ENCODE measurements at regions not wholly inside any gene's neighbourhood (a gene's known extent, or its start where the extent isn't known, plus 50 kb on each side); places are given as distances from the start of the nearest gene placed in this dataset.

DNA sequence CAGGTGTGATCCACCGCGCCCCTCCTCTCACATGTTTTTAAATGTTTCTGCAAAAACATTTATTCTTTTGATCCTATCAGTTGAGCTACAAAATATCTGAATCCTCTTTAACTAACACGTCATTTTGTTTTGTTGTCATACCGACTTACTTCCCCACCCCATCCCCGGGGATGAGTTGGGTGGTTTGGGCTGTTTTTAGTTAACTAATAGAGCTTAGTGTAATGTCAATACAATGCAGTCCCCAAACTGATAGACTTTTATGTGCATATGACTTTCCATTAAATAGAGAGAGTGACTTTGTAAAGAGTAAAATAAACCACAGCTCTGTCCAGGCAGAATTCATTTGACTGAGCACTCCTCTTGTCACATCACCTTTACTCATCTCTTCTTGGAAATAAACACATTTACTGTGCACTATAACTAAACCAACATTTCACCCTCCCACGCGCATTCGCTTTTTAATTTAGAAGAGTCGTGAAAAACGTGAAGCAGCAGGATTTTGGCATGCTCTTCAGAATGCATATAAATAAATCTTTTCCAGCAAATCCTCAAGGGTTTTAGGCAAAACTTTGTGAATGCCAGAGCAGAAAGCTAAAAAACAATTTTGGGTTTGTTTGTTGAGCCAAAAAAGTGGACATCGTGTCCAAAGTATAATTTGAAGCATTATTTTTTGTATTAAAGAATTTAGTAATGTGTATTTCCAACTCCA, 187.4 kb upstream of the MGMT start:
- no peak for DNase-seq (ENCODE audit: low spot score)

DNA sequence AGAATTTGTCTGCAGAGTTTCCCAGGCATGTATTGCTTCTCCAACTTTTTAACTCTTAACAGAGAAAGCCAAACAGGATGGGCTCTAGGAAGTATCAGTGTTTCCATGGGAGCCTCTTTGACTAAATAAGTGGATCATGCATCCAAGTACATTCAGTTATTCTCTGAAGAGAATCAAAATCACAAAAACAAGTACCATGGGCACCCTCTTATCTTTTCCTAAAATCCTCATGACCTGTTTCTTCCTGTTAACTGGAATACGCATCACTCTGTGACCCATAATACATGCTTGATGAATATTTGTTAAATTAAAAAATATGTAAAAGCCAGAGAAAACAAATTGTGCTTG, 186.9 kb upstream of the MGMT start:
- DNase-seq (ENCODE audit: low spot score): no peak

DNA sequence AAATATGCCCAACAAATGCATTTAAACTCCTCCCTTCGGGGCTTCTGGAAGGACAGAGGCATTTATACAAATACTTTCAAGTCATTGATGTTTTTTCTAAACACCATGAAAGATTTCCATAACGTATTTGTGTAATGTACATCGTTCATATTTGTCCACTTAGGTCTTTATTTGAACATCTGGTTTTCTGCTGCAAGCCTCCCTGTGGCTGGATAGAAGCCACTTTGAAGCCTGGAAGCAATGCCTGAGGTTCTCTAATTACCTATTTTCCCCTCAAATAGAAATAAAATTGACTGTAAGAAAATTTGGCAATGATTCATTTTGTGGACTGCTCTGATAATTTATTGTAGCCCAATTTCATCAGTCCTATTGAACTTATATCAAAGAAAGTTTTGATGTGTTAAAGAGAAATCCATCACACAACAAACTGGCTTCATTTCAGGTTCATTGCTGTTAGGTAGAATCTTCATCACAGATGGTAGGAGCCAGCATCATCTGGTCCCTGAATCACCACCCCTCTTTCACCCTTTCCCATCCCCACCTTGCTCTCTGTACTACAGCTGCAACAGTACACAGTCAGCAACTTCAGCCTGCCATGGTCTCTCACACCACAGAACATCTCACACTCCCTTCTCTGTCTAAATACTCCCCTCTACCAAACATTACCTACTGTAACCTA, 186.0 kb upstream of the MGMT start:
- no peak for DNase-seq (ENCODE audit: low spot score)

DNA sequence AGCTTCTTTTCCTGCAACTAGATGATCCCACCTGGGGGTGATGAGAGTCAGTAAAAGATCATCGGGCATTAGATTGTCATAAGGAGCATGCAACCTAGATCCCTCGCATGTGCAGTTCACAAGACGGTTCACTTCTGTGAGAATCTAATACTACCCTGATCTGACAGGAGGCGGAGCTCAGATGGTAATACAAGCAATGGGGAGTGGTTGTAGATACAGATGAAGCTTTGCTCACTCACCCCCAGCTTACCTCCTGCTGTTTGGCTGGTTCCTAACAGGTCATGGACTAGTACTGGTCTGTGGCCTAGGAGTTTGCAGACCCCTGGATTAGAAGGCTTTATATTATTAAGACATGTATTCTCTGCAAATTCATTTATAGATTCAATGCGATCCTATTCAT, 181.6 kb upstream of the MGMT start:
- DNase-seq (ENCODE audit: low spot score): no peak

DNA sequence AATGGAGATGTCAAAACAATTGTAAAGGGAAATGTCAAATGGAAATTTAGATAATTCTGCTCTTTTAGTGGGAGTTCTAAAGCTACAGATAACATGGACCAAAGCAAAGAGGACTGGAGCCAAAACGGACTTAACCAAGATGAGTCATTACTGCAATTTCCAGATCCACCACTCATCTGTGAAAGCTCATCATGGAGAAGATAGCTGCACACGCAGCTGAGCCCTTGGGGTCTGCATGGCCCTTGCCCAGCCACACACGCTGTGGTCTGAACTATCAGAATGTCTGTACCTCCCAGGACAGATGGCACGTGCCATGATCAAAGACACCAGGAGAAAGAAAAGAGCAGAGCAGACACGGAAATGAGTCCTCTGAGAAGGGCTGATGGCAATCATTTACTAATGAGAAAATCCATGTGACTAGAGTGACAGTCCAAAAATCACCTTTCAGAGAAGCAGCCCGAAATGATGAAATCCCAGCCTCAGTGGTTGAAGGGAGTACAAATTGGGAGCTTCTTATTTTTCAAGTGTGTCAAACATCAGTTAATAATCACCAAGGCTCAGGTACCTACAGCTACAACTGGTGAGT, 177.9 kb upstream of the MGMT start:
- DNase-seq (ENCODE audit: low spot score): no peak

DNA sequence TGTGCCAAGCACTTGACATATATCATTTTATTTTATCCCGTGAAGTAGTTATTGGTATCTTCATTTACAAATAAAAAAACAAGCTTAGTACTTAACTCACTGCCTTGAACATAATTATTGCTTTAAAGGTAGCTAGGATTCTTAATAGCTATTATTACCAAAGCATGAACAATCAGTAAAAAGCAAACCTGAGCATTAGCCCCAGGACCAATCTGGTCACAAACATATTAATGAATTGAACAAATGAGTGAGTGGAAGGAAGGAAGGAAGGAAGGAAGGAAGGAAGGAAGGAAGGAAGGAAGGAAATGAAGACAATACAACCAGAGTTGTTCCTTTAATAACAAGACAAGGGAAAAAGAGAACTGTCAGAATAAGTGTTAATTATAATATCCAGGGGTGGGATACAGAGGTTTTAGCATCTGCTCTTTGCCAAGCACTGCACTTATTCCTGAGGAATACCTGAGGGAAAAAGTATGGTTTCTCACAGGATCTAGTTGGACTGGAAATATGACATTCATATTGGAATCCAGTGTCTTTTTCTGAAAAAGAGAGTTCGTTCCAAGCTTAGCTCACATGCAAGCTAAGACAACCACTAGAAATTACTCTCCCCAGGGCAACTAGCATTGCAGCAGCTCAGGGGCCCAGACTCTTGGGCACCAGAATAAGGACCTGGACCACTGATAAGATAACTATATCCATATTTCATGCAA, 172.9 kb upstream of the MGMT start:
- DNase-seq (ENCODE audit: low spot score): no peak

DNA sequence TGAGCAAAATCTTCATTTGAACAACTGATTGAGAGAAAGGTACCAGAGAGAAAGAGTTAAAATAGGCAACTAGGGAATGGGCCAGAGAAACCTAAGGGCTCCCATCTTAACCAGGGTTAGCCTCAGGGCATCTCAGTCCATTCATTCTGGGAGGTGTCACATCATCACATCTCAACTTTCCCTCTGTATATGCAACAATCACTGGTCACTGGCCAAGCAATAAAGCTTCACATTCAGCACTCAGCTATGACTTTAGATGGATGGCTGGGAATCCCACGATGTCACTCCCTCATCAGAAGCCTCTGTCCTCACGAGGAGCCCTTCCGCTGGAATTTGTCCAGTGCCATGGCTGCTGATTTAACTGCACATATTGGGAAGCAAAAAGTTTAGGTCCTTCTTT, 172.1 kb upstream of the MGMT start:
- DNase-seq (ENCODE audit: low spot score): no peak

DNA sequence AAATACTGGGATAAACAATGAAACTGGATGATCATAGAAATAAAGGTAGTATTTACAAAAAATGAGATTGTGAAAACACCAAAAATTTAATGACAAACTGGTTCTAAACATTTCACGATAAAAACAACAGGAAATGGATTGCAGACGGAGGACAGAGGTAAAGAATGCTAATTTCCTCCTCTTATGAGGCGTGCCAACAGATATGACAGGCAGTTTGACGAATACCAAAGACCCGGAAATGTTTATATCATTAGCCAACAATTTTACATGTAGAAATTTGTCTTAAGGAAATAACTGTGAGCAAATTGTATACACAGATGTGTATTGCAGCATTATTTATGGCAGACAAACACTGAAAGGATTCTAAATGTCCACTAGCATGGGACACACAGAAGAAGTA, 162.0 kb upstream of the MGMT start:
- DNase-seq (ENCODE audit: low spot score): no peak

DNA sequence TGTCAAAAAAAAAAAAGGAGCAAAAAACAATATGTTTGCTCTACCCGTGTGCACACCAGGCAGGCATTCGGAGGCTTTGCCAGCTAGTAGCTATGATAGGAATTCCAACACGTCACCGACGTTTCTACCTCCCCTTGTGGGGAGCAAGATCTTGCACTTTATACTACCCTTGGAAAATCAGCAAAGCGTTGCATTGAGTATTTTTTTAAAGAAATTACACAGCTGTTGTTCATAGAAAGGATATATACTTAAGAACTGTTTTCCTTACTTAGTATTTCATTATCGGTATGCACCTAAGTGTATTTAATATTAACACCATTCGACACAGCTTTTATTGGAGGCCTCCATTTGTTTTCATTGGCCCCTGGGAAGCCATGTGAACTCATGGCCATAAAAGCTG, 159.9 kb upstream of the MGMT start:
- no peak for DNase-seq (ENCODE audit: low spot score)

DNA sequence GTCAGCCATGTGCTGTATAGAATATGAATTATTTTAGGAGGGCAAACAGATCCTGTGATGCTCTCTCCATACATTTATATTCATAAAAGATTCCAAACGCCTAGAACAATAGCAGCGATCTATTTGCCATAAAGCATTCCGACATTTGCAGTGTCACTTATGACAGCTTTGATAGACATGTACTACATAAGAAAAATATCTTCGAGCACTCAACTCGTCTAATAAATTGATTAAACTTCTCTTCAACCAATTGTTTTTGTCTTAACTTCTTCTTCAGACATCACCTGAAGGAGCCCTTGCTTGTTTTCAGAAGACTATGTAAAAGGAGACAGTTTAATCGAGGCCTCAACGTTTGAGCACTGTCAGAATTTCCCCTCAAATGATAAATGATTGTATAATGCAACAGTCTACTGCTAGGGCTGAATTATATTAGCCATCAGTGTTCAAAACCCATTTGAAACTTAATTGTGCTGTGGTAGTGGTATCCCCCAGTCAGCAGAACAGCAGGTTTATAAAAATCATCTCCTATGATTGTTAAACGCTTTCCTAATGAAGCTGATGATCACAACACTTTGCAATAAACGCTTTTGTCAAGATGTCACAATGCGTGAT, 158.0 kb upstream of the MGMT start:
- DNase-seq (ENCODE audit: low spot score): no peak

DNA sequence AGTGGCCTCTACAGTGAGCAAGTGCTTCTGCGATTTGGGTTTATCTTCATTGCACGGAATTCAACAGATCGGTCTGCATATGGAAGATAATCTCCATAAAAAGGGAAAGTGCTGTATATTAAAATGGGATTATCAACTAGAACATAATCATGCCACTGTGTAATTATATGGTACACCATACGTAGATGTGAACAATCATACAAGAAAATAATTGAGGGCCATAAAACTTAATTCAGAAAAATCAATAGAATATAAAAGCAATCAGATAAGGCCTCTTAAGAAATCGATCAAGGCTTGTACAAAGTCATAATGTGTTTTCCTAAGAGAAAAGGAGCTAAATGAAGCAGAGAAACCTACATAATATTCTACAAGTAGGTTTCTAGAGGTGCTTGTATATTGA, 157.5 kb upstream of the MGMT start:
- no peak for DNase-seq (ENCODE audit: low spot score)

DNA sequence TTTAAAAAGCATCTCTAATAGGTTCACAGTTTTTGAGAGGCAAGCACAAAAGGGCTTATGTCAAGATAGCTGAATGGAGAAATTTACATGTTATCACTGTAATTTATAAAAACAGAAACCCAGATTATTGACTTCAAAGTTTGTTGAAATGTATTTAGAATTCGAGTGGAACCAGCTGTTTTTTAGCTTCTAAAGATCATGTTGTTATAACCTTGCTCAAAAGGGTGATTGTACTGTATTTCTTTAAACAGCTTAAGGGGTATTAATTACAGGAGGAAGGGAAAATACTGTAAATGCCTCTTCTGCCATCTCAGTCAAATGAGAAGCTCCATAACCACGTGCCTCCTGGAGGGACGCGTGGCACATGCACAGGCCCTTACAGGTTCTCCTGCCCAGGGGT, 156.2 kb upstream of the MGMT start:
- DNase-seq (ENCODE audit: low spot score): no peak

DNA sequence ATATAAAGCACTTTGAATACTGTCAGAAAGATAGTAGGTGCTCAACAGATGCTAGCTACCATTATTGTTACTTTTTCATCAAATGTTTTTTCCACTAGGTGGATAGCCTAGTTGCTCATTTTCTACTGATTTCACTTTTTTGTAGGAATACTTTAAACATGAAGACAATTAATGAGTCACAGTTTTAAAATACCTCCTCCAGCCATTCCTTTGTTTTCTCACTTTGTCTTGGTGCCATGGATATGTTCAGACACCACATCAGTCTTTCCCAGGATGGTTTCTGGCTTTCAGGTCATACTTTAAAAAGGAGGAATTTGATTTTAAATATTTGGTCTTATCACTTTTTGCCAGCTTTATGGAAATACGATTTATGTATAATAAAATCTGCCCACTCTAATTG, 147.1 kb upstream of the MGMT start:
- DNase-seq (ENCODE audit: low spot score): no peak

DNA sequence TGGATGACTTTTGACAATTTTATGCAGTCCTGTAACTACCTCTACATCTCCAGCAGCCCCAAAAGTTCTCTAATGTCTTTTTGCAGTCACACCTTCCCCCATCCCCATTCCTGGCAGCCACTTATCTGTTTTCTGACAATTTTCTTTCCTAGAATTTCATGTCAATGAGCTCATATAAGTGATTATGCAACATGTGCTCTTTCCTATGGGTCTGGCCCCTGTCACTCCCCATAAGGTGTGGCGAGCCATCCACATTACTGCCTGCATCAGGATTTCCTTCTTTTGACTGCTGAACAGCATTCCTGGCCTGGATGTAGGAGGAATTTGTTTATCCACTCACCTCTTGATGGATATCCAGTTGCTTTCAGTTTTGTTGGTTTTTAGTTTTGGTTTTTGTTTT, 146.7 kb upstream of the MGMT start:
- DNase-seq (ENCODE audit: low spot score): no peak

DNA sequence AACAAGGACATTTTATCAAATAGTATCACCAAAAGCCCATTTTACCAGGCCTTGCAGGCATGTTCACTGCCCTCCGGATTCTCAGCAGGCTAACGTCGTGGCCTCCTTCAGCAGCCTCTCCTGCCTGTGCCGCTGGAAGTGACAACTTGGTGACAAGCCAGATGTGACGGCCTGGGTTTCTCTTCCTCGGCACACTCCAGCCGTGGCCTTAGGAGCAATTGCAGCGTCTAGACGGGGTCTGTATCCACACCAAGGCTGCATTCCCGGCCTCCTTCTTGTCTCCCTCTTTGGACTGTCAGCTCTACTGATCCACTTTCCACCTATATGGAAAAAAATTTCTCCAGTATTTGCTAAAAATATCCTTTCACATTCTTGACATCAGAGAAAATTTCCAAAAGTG, 145.3 kb upstream of the MGMT start:
- no peak for DNase-seq (ENCODE audit: low spot score)

DNA sequence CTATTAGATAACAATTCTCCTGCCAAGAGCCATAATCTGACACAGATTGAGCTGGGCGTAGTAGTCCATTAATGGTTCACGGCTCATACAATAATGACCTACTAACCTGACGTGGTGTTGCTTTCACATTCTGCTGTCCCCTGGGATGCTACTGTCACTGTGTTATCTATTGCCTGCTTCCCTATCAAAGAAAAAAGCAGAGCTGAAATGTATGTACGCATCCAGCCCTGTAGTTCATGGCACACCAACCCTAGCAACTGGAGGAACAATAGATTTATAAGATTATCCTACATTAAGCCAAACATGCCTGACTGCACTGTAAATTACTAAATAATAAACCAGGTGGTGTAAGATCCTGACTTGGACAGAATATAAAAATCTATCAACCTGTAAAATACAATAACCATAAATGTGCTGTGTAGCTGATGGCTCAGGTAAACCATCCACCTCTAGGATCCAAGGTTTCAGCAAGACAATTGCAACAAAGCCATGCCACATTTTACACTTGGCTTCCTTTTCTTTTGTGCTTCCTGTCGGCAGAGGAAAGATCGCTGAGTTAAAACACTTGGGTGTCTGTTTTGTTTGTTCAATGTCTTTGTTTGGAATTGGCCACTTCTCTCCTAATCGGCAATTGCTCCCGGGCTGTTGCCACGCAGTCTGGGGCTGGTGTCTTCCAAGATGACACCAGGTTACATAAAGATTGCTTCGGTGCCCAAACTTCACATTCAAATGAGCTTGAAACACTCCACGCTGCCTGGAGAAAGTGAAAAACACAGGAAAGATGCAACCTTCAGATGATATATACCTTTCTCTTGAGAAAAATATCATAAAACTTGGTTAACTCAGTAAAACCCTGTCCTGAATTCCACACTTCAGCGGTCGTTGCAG, 143.9 kb upstream of the MGMT start:
- DNase-seq (ENCODE audit: low spot score): no peak

DNA sequence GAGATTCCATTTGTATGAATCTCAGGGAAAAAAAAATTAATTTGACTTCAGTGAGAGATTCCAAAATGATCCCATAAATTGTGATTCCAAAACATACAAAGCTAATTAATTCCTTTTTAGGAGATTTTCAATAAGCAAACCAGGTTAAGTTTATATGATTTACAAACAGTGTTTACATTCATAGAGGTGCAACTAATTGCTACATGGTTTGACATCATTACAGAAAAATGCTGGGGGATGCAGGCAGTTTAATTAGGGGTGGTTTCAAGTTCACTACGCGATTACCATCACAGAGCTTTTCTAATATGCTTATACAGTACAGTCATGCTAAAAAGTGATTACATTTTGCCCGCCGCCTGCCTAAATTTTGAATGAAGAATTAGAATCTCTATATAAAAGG, 143.2 kb upstream of the MGMT start:
- DNase-seq (ENCODE audit: low spot score): no peak

DNA sequence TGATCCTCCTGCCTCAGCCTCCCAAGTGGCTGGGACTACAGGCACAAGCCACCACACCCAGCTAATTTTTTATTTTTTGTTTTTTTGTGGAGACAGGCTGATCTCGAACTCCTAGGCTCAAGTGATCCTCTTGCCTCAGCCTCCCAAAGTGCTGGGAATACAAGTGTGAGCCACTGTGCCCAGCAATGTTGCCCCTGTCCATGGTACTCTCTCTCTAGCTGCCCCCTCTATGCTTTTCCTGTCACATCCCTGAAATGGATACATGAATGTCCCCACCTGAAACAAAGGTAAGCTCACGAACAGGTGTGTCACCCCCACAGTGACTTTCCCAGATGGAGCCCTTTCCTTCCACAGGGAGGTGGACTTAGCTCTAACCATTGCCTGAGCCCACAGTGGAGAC, 141.1 kb upstream of the MGMT start:
- DNase-seq (ENCODE audit: low spot score): no peak

DNA sequence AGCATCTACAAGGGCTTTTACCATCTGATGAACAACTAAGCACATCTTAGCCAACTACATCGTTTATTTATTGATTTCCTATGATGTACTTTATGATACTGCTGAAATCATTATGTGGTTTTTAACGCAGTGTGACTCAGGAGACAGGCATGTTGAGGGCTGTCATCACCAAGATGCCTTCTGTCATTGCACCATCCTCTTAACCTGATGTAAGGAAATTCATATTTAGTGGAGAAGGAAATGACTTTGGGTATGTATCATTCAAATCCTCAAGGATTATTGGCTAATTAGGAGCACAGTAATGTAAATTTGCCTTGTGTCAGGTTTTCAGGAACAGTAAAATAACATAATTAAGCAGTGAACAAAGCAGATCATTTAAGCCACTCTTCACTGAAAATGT, 138.5 kb upstream of the MGMT start:
- no peak for DNase-seq (ENCODE audit: low spot score)

DNA sequence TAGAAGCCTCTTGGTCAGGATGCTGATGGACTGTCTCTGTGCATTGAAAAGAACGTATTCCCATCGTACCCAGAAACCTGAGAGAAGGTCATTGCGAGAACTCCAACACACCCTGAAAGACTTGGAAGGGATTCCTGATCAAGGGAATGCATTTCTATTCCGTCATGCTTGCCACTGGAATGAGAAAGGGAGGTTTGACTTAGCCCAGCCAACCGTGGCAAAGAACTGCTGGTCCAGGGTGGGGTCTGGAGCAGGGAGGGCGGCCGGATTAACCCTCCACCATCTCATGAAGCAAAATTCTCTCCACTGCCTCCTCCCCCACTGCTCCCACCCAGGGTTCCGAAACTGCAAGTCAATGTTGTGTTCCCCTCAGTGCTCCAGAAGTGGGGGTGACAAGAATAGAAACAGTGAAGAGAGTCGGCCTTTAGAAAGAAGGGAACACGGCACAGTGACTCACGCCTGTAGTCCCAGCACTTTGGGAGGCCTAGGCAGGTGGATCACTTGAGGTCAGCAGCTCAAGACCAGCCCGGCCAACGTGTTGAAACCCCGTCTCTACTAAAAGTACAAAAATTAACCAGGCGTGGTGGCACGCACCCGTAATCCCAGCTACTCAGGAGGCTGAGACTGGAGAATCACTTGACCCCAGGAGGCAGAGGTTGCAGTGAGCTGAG, 137.5 kb upstream of the MGMT start:
- DNase-seq (ENCODE audit: low spot score): no peak

DNA sequence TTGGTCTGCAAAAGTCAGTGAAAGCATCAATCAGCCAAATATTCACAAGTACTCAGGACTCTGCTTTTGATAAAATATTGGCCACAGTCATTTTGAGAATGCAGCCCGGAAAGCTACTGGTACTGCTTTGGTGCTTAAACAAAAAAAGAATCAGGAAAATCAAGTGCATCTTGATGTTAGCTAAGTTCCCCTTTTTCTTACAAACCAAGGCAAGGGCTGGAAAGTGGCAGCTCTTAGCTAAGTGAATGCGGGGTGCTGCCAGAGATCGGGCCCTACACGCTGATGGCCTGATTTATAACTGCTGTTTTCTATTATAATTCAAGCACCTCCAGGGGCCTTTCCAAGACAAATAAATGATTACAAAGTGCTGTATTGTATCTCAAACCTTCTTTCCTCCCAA, 136.8 kb upstream of the MGMT start:
- no peak for DNase-seq (ENCODE audit: low spot score)
